IPS DF 6.9 (cell line): ENCODE measurements at regions not wholly inside any gene's neighbourhood (a gene's known extent, or its start where the extent isn't known, plus 50 kb on each side); places are given as distances from the start of the nearest gene placed in this dataset.

Experiments
- DNase-seq: peaks from one replicate; pipeline ENCODE4 v3.0.0-alpha.2; 2013; ENCODE audit warnings: low read depth, low spot score
- H3K27ac ChIP-seq: one replicate; pipeline ENCODE4 v1.5.1; 2013; ENCODE audit warnings: low read length, control low read depth
- H3K27me3 ChIP-seq: 2 replicates; pipeline ENCODE4 v1.6.1; 2013; ENCODE audit warnings: mild to moderate bottlenecking, low read length; ENCODE audit not compliant: control insufficient read depth, insufficient read depth
- H3K36me3 ChIP-seq: 2 replicates; pipeline ENCODE4 v1.6.1; 2013; ENCODE audit warnings: low read length; ENCODE audit not compliant: control insufficient read depth, insufficient read depth
- H3K4me1 ChIP-seq: 2 replicates; pipeline ENCODE4 v1.6.1; 2013; ENCODE audit warnings: low read length; ENCODE audit not compliant: control insufficient read depth, insufficient read depth
- H3K4me3 ChIP-seq: 2 replicates; pipeline ENCODE4 v1.5.1; 2013; ENCODE audit warnings: mild to moderate bottlenecking, low read length
- H3K9me3 ChIP-seq: 2 replicates; pipeline ENCODE4 v1.6.1; 2013; ENCODE audit warnings: low read length, inconsistent platforms; ENCODE audit not compliant: control insufficient read depth, insufficient read depth
- WGBS: extraction: QIAGEN DNeasy Blood & Tissue Kit; methylation state at CpG from one replicate; pipeline ENCODE4 v1.1.7; 2013; ENCODE audit warnings: mixed read lengths, missing lambda C conversion rate; ENCODE audit not compliant: insufficient read length, insufficient coverage; 5-methylcytosine and 5-hydroxymethylcytosine counted together

DNA sequence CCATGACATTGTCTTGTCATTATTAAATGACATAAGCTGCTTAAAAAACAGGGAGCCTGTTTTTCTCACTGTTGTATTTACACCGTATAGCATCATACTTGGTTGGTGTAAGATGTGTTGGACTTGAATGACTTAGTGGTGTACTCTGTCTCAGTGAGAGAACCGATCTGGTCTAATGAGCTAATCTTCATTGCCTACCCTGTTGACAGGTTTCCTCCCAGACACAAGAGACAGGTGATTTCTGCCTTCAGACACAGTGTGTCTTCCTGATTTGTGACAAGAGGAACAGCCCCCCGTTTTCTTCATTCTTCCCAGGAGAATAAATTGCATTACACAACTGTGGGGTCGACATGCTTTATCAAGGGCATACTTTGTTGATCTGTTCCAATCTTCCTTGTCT lies 137.2 kb upstream of the ID4 start:
- no peak overlapping the region for H3K4me3 ChIP-seq
- H3K4me1 ChIP-seq, result no peaks in the 10 kb centered on the region
- WGBS, result no CpG with 5 or more reads among the region's 4 CpGs
- H3K36me3 ChIP-seq, result no peaks in the 10 kb centered on the region
- no peaks in the 10 kb centered on the region for H3K27me3 ChIP-seq
- H3K27ac ChIP-seq, result no peak overlapping the region
- no peak for DNase-seq
- H3K9me3 ChIP-seq, result no peaks in the 10 kb centered on the region

DNA sequence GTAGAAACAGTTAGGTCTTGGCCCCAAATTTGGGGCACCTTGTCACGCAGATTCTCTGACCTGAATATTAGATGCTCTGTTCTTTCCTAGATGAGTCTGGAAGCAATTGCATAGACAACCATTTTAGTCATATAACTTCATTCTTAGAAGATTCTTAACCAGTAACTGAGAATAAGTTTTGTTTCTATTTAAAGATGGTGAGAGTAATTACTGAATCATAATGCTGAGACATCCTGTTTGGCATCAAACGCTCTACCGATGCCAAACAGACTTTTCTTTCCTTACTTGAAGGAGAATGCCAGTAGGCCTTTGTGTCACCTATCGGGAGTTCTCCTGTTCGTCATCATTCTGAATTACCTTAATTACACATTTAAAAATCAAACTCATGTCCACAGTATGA lies 131.6 kb upstream of the ID4 start:
- no CpG with 5 or more reads among the region's 5 CpGs for WGBS
- Histone ChIP-seq H3K36me3 (no peaks in the 10 kb centered on the region), H3K27ac (no peak overlapping the region), H3K4me1 (no peaks in the 10 kb centered on the region), H3K27me3 (no peaks in the 10 kb centered on the region), H3K9me3 (no peaks in the 10 kb centered on the region), H3K4me3 (no peak overlapping the region)
- no peak for DNase-seq

DNA sequence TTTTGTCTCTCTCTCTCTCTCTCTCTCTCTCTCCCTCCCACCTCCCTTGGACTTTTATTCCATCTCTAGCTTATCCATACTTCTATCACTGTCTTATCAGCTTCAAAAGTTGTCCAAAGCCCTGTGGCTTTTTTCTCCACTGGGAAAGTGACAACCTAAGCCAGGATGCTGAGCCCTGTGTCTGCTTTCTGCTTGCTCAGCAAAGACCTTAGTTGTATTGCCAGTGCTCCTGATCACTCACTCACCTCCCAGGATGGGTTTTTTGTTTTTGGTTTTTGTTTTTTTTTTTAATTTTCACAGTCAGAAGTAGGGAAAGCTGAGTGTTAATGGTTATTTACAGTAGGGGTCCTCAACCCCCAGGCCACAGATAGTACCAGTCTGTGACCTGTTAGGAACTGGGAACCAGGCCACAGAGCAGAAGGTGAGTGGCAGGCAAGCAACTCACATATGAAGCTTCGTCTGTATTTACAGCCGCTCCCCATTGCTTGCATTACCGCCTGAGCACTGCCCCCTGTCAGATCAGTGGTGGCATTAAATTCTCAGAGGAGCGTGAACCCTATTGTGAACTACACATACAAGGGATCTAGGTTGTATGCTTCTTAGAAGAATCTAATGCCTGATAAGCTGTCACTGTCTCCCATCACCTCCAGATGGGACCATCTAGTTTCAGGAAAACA lies 125.0 kb upstream of the ID4 start:
- no CpG with 5 or more reads among the region's 4 CpGs for WGBS
- no peaks in the 10 kb centered on the region for H3K27me3 ChIP-seq
- no peak overlapping the region for H3K4me3 ChIP-seq
- H3K27ac ChIP-seq, result no peak overlapping the region
- H3K36me3 ChIP-seq, result no peaks in the 10 kb centered on the region
- DNase-seq, result no peak
- no peaks in the 10 kb centered on the region for H3K4me1 ChIP-seq
- H3K9me3 ChIP-seq, result no peaks in the 10 kb centered on the region

DNA sequence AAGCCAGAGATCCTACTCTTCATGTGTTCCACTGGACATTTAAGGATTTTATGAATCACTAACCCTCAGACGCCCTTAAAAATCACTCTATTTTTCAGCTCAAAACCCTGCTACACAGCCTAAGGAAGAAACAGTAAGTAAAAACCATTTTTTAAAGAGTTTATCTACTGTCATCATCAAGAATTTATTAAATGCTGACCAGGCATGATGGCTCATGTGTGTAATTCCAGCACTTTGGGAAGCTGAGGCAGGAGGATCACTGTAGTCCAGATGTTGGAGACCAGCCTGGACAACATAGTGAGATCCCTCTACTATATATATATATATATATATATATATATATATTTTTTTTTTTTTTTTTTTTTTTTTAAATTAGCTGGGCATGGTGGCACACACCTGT lies 124.2 kb upstream of the ID4 start:
- H3K4me1 ChIP-seq, result no peaks in the 10 kb centered on the region
- H3K9me3 ChIP-seq, result no peaks in the 10 kb centered on the region
- H3K36me3 ChIP-seq, result no peaks in the 10 kb centered on the region
- DNase-seq, result no peak
- WGBS, result no CpG with 5 or more reads among the region's 1 CpG
- H3K27me3 ChIP-seq, result no peaks in the 10 kb centered on the region
- H3K27ac ChIP-seq, result no peak overlapping the region
- H3K4me3 ChIP-seq, result no peak overlapping the region

DNA sequence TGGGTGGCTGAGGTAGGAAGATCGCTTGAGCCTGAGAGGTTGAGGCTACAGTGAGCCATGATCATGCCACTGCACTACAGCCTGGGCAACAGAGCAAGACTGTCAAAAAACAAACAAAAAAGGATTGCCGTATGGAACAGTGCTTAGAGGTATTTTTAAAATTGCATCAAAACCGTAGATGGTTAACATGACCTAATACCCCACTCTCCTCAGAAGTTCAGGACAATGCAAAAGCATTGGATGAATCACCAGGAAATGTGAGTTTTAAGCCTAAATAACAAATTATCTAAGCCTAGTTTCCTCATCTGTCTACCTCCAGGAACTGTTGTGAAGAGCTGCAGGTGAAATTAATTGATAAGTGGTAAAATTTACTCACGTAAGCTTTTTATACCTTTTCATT lies 123.8 kb upstream of the ID4 start:
- Histone ChIP-seq H3K27ac (no peak overlapping the region), H3K36me3 (no peaks in the 10 kb centered on the region), H3K9me3 (no peaks in the 10 kb centered on the region), H3K4me3 (no peak overlapping the region), H3K4me1 (no peaks in the 10 kb centered on the region), H3K27me3 (no peaks in the 10 kb centered on the region)
- WGBS, result no CpG with 5 or more reads among the region's 4 CpGs
- DNase-seq, result no peak

GRCh38 chr6:19713984-19714383 lies 123.2 kb upstream of the ID4 start:
- no CpG with 5 or more reads among the region's 3 CpGs for WGBS
- no peaks in the 10 kb centered on the region for H3K27me3 ChIP-seq
- H3K4me3 ChIP-seq, result no peak overlapping the region
- no peak overlapping the region for H3K27ac ChIP-seq
- no peak for DNase-seq
- no peaks in the 10 kb centered on the region for H3K9me3 ChIP-seq
- no peaks in the 10 kb centered on the region for H3K36me3 ChIP-seq
- H3K4me1 ChIP-seq, result peaks cover 1% of the 10 kb centered on the region; the same call in 1 of the 2 replicates

DNA sequence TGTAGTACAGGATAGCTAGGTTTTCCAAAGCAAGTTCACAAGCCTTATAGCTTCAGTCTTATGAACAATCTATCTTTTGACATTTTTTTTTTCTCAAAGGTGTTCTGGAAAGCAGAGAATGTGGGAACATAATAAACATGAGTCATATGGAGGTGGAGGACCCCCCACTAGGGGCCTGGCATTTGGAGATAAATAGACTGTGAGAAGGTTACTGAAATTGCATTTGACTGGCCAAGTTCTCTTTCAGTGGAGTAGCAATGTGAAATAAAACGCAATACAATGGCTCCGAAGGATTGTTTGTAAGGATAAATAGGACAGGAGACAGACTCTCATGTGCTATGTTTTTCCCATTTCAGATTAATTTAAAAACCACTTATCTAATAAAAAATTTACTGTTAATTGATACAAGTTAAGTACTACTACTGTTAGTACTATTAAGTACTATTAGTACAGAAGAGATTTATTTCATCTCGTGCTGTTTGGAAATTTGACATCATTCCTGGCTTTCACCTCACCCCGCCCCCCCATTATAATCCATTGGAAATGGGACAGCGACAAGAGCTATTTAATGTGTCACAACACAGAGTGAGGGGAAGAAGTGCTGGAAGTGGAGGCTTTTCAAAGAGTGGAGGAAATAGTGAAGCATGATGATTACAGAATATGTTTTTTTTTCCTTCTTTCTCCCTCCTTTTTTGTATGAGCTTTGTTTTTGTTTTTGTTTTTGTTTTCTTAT lies 122.6 kb upstream of the ID4 start:
- H3K27ac ChIP-seq, result no peak overlapping the region
- no peak overlapping the region for H3K4me3 ChIP-seq
- DNase-seq, result no peak
- no peaks in the 10 kb centered on the region for H3K9me3 ChIP-seq
- H3K4me1 ChIP-seq, result peaks cover 3% of the 10 kb centered on the region; the same call in 1 of the 2 replicates
- H3K27me3 ChIP-seq, result no peaks in the 10 kb centered on the region
- no CpG with 5 or more reads among the region's 5 CpGs for WGBS
- no peaks in the 10 kb centered on the region for H3K36me3 ChIP-seq

DNA sequence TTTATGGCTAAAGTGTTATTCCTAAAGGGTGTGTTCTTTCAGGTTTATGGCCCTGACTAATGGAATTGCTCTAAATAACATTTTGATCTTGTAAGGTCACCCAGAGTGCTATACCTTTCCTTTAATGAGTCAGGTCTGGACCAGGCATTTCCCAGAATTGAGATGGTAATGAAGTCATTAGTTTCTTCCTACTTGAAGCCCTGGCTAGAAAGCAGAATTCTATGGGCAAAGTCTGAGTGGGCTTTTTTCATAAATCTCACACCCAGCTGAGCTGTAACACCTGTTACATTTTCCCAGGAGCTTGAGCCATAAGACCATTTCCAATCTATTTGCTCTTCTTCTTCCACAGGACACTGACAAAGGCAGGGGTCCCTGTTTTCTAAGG lies 122.0 kb upstream of the ID4 start:
- H3K27ac ChIP-seq, result no peak overlapping the region
- no peak for DNase-seq
- H3K9me3 ChIP-seq, result no peaks in the 10 kb centered on the region

GRCh38 chr6:19719691-19720128 lies 117.5 kb upstream of the ID4 start:
- Histone ChIP-seq H3K4me1 (peaks cover 7% of the 10 kb centered on the region; the same call in 1 of the 2 replicates), H3K4me3 (no peak overlapping the region), H3K27me3 (no peaks in the 10 kb centered on the region), H3K36me3 (no peaks in the 10 kb centered on the region), H3K27ac (no peak overlapping the region), H3K9me3 (no peaks in the 10 kb centered on the region)
- DNase-seq, result no peak
- WGBS, result no CpG with 5 or more reads among the region's 11 CpGs

More for the DNA sequence above, 122.0 kb upstream of the ID4 start:
- H3K27me3 ChIP-seq, result no peaks in the 10 kb centered on the region
- H3K4me3 ChIP-seq, result no peak overlapping the region
- H3K4me1 ChIP-seq, result peaks cover 7% of the 10 kb centered on the region; the same call in 1 of the 2 replicates
- no peaks in the 10 kb centered on the region for H3K36me3 ChIP-seq

- DNase-seq, result no peak
- no peak overlapping the region for H3K27ac ChIP-seq
- no peaks in the 10 kb centered on the region for H3K36me3 ChIP-seq
- no peaks in the 10 kb centered on the region for H3K27me3 ChIP-seq
- no peak overlapping the region for H3K4me3 ChIP-seq
- no peaks in the 10 kb centered on the region for H3K9me3 ChIP-seq
- H3K4me1 ChIP-seq, result peaks cover 7% of the 10 kb centered on the region; the same call in 1 of the 2 replicates
- WGBS, result no CpG with 5 or more reads among the region's 11 CpGs
Measured at GRCh38 chr6:19721766-19722377, 115.3 kb upstream of the ID4 start.
